Cardiac muscle cell (in vitro differentiated cells and primary cell): ENCODE measurements at regions not wholly inside any gene's neighbourhood (a gene's known extent, or its start where the extent isn't known, plus 50 kb on each side); places are given as distances from the start of the nearest gene placed in this dataset.
A peak's percentile ranks its signal among the peaks of the same experiment; 100 is the strongest.
"Not testable (repeated sequence)": the region's sequence is repeated elsewhere in the genome, so short reads cannot be mapped to it uniquely, and the experiment has no call there.

Experiments used
- DNase-seq, 2 donors: peaks; one replicate each; pipeline versions ENCODE4 v3.0.0 to v3.0.0-alpha.2; 2010 to 2017; ENCODE audit warnings: low read depth in 1 of 2, low spot score in 1 of 2
- H3K27ac ChIP-seq: fragments of 200-600 bp; sonication (generic); 2 replicates; pipeline ENCODE4 v1.5.1; 2016
- H3K27me3 ChIP-seq: fragments of 200-600 bp; sonication (generic); 2 replicates; pipeline ENCODE4 v1.6.0; 2016; ENCODE audit warnings: control low read depth
- H3K36me3 ChIP-seq: fragments of 200-600 bp; sonication (generic); 2 replicates; pipeline ENCODE4 v1.5.1; 2016; ENCODE audit warnings: control low read depth
- H3K4me1 ChIP-seq: fragments of 200-600 bp; sonication (generic); 2 replicates; pipeline ENCODE4 v1.8.1; 2017; ENCODE audit warnings: low read depth, mild to moderate bottlenecking, mixed run types
- H3K4me3 ChIP-seq: fragments of 200-600 bp; sonication (generic); 2 replicates; pipeline ENCODE4 v1.5.1; 2016; ENCODE audit warnings: mild to moderate bottlenecking
- H3K9me3 ChIP-seq: fragments of 200-600 bp; sonication (generic); 2 replicates; pipeline ENCODE4 v1.5.1; 2017; ENCODE audit warnings: low read depth, mild to moderate bottlenecking, control low read depth
- CTCF ChIP-seq: IDR thresholded peaks from 2 replicates; pipeline ENCODE4 v1.5.1; 2012; ENCODE audit warnings: low read depth, mild to moderate bottlenecking, low read length

GRCh38 chr3:157856078-157856939 lies 249.9 kb downstream of the SHOX2 start:
- Histone ChIP-seq H3K36me3 (no peaks in the 10 kb centered on the region), H3K9me3 (no peaks in the 10 kb centered on the region), H3K4me1 (no peaks in the 10 kb centered on the region), H3K27me3 (no peaks in the 10 kb centered on the region), H3K4me3 (no peak overlapping the region), H3K27ac (no peak overlapping the region)
- no peak for TF ChIP-seq CTCF
- no peak for DNase-seq

GRCh38 chr3:157845839-157846238 lies 260.4 kb downstream of the SHOX2 start:
- H3K4me3 ChIP-seq, H3K27me3 ChIP-seq, H3K9me3 ChIP-seq, H3K36me3 ChIP-seq, H3K4me1 ChIP-seq, DNase-seq, H3K27ac ChIP-seq: not testable (repeated sequence)

GRCh38 chr3:157844800-157845565 lies 261.2 kb downstream of the SHOX2 start:
- Histone ChIP-seq H3K36me3 (no peaks in the 10 kb centered on the region), H3K4me3 (no peak overlapping the region), H3K4me1 (no peaks in the 10 kb centered on the region), H3K9me3 (no peaks in the 10 kb centered on the region), H3K27me3 (no peaks in the 10 kb centered on the region), H3K27ac (no peak overlapping the region)
- no peak for TF ChIP-seq CTCF
- peak in 1 of 2 donors; percentile 44 for DNase-seq

GRCh38 chr3:157844216-157844615 lies 262.0 kb downstream of the SHOX2 start:
- Histone ChIP-seq H3K4me3 (no peak overlapping the region), H3K36me3 (no peaks in the 10 kb centered on the region), H3K27ac (no peak overlapping the region), H3K9me3 (no peaks in the 10 kb centered on the region), H3K27me3 (no peaks in the 10 kb centered on the region), H3K4me1 (no peaks in the 10 kb centered on the region)
- no peak for TF ChIP-seq CTCF
- DNase-seq: no peak

GRCh38 chr3:157841029-157841428 lies 265.2 kb downstream of the SHOX2 start:
- Histone ChIP-seq H3K27ac (no peak overlapping the region), H3K4me1 (peaks cover 8% of the 10 kb centered on the region), H3K27me3 (no peaks in the 10 kb centered on the region), H3K9me3 (no peaks in the 10 kb centered on the region), H3K36me3 (no peaks in the 10 kb centered on the region), H3K4me3 (no peak overlapping the region)
- no peak for DNase-seq
- no peak for TF ChIP-seq CTCF

GRCh38 chr3:157840564-157840963 lies 265.7 kb downstream of the SHOX2 start:
- H3K27ac ChIP-seq: no peak overlapping the region
- no peaks in the 10 kb centered on the region for H3K27me3 ChIP-seq
- H3K4me1 ChIP-seq: peaks cover 9% of the 10 kb centered on the region
- H3K9me3 ChIP-seq: no peaks in the 10 kb centered on the region
- H3K4me3 ChIP-seq: no peak overlapping the region
- no peak for DNase-seq
- no peak for TF ChIP-seq CTCF
- no peaks in the 10 kb centered on the region for H3K36me3 ChIP-seq
